Fibroblast of pulmonary artery (primary cell): ENCODE measurements at regions not wholly inside any gene's neighbourhood (a gene's known extent, or its start where the extent isn't known, plus 50 kb on each side); places are given as distances from the start of the nearest gene placed in this dataset.

Experiments
- DNase-seq: peaks from one replicate; pipeline ENCODE4 v3.0.0-alpha.2; 2010; ENCODE audit warnings: low read depth
- H3K4me3 ChIP-seq: replicated peaks from 2 replicates; pipeline ENCODE4 v1.5.1; 2011; ENCODE audit warnings: low read depth, mild to moderate bottlenecking, control low read depth, low read length, moderate library complexity
- TF ChIP-seq, protein P1 (sequence below): IDR thresholded peaks from 2 replicates; pipeline ENCODE4 v1.5.1; 2011; ENCODE audit warnings: mild to moderate bottlenecking, control low read depth, low read length, inconsistent platforms; ENCODE audit errors: missing control alignments

DNA sequence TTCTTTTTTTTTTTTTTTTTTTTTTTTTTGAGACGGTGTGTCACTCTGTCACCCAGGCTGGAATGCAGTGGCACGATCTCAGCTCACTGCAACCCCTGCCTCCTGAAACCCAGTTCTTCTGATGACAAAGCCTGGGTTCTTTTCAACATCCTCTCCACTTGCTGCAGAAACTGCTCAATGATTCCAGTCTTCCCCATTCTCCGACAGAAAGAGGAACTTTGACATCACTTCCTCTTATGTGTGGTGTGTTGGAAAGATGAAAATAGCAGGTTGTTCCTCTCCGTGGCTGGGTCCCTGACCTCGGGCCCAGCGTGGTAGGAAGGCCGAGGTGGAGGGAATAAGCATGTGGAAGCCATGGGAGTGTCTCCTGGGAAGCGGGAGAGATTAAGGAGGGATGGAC, 198.4 kb downstream of the PHETA1 start:
- TF ChIP-seq, protein P1, sequence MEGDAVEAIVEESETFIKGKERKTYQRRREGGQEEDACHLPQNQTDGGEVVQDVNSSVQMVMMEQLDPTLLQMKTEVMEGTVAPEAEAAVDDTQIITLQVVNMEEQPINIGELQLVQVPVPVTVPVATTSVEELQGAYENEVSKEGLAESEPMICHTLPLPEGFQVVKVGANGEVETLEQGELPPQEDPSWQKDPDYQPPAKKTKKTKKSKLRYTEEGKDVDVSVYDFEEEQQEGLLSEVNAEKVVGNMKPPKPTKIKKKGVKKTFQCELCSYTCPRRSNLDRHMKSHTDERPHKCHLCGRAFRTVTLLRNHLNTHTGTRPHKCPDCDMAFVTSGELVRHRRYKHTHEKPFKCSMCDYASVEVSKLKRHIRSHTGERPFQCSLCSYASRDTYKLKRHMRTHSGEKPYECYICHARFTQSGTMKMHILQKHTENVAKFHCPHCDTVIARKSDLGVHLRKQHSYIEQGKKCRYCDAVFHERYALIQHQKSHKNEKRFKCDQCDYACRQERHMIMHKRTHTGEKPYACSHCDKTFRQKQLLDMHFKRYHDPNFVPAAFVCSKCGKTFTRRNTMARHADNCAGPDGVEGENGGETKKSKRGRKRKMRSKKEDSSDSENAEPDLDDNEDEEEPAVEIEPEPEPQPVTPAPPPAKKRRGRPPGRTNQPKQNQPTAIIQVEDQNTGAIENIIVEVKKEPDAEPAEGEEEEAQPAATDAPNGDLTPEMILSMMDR = no peak
- no peak for DNase-seq
- no peak overlapping the region for H3K4me3 ChIP-seq

DNA sequence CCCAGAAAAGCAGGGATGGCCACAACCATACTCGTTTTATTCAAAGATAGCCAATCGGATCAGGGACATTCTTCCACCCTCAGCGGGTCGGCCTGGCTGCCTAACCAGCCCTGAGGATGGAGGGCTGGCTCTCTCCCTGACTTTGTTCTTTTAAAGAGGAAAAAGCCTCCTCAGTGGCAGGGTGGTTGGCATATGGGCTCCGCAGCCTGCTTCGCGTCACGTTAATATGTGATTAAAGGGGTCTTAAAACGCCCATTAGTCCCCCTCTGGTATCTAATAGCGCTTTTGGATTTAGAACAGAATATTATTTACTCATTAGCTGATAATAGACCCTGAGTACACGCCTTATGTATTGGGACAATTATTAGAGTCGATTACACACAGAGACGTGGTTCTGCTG, 199.4 kb downstream of the PHETA1 start:
- no peak for DNase-seq
- TF ChIP-seq, protein P1 = no peak

DNA sequence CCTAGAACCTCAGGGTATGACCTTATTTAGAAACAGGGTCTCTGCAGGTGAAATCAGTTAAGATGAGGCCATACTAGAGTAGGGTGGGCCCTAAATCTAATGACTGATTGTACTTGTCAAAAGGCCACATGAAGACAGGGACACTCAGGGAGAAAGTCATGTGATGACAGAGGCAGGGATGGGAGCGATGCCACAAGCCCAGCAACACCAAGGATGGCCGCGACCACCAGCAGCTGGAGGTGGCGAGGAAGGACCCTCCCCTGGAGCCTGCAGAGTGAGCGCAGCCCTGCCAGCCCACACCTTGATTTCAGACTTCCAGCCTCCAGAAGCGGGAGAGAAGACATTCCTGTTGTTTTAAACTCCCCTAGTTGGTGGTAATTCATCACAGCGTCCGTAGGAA, 199.9 kb downstream of the PHETA1 start:
- DNase-seq = no peak
- TF ChIP-seq, protein P1 = no peak
- H3K4me3 ChIP-seq = no peak overlapping the region

More for the DNA sequence above, 199.4 kb downstream of the PHETA1 start:
- no peak overlapping the region for H3K4me3 ChIP-seq

DNA sequence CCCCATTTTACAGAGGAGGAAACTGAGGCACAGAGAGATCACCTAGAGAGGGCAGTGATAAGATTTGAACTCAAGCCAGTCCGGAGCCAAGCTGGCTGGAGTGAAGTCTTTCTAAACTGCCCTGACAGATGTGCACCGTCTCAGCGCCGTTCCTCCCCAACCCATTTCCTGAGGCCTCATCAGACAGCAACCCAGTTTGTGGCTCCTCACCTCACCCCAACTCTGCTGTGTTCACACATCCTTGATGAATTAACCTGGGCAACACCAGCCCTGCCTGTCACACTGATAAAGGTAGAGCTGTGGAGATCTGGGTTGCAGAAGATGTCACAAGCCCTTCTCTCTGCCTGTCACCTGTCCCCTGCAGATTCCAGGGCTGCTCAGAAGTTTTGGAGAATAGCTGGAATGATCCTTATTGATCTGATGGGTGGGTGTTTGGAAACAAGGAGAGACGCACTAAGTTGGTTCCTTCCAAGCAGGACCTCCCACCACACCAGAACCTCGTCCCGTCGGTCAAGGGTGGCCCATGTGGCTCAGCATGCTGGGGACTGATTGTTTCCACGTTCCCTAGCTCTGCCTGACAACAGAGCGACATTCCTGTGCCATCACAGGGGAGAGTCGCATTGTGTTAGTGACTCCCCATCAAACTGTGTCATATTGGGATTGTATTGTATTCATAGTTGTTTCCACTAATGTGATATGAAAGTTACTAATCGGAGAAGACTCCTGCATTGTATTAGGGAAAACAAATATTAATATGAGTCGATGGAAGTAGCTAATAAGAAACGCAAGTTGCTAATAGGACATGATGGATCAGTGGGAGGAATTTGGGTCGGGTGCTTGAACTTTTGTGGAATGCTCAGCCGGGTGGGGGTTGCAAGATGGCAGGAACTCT, 200.6 kb downstream of the PHETA1 start:
- no peak for DNase-seq
- no peak overlapping the region for H3K4me3 ChIP-seq
- TF ChIP-seq, protein P1 = no peak

DNA sequence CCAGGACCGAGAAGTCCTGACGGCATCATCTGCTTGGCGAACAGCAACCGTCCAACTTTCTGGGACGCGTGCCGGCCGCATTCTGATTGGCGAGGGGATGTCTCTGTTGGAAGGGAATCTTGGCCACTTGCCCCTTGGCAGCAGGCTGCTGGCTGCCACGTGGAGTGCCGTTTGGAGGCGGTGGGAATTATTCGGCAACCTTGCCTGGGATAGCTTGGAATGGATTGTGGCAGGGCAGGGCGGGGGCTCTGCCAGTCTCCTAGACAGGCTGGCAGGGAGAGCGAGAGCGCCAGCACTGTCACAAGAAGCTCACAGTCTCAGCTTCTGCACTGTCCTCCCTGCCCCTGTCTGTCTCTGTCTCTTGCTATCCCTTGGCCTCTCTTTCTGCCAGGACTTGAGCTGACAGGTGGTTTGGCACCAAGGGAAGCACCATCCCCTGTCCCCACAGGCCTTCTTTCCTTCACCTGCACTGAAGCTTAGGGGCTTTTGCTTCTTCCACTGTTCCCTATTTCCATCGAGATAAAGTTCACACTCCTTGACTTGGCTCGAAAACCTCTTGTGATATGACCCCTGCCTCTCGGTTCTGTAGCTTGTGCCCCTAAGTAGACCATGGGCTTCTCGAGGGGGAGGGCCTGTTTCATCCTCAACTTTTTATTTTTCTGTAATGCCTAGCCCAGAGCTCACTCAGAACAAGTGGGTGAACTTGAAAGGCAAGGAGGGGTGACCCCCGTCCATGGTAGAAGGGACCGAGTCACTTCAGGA, 201.9 kb downstream of the PHETA1 start:
- TF ChIP-seq, protein P1 = no peak
- no peak for DNase-seq

DNA sequence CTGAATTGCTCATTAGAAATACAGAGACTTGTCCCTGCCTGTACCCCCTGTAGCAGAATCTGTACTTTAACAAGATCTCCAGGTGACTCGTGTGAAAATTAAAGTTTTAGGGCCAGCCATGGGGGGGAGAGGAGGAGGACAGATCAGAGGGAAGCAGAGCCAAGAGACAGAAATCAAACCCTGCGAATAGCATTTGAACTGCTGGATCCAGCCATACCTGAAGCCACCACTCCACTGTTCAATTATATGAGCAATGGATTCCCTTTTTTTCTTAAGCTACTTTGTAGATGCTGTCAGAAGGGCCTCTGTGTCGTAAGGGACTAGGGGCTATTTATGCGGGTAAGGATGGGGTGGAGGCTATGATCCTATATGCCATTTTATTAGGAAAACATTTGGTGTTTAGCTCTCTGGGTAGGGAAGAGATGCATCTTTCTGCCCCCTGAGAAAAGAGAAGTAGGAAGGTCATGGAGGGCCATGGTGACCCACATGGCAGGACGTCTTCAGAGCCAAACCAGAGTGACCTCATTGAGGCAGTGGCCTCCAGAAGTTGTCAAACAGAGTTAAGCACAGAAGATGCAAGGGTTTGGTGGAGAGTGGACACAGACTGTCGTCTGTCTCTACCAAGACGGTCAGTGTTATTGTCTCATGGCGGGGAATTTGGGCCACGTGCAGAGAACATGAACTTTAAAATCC, 203.9 kb downstream of the PHETA1 start:
- no peak overlapping the region for H3K4me3 ChIP-seq
- TF ChIP-seq, protein P1 = no peak
- no peak for DNase-seq

More for the DNA sequence above, 201.9 kb downstream of the PHETA1 start:
- no peak overlapping the region for H3K4me3 ChIP-seq
